ENCODE measurements at regions not wholly inside any gene's neighbourhood (a gene's known extent, or its start where the extent isn't known, plus 50 kb on each side); places are given as distances from the start of the nearest gene placed in this dataset.

DNA sequence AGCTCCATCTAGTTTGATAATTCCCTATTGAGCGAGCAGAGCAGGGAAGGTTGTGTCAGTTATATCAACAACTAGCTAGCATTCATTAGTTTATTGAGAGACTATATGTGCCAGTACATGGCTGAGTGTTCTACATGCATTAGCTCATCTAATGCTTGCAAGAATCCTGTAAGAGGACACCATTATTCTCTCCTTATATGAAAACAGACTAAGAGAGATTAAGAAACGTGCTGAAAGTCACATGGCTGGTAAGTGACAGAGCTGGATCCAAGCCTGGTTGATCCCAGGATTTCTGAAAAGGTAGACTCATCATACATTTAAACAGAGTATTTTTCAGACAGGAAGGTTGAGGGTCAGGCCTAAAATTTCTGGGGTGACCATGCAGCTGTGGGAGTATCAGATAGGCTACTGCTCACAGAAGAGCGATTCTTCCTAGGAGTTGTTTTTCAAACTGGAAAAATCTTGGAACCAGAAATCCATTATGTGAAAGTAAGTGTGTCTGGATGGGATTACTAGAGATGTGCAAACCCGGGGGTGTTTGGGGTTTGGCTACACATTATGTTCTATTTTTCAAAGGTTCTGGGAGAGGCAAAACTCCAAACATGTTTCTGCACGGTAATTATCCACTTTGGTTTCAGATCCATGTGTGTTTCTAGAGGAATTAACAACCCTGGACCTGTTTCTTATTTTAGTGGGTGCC, 213.3 kb downstream of the FAM76B start:
- TF ChIP-seq, protein P1, sequence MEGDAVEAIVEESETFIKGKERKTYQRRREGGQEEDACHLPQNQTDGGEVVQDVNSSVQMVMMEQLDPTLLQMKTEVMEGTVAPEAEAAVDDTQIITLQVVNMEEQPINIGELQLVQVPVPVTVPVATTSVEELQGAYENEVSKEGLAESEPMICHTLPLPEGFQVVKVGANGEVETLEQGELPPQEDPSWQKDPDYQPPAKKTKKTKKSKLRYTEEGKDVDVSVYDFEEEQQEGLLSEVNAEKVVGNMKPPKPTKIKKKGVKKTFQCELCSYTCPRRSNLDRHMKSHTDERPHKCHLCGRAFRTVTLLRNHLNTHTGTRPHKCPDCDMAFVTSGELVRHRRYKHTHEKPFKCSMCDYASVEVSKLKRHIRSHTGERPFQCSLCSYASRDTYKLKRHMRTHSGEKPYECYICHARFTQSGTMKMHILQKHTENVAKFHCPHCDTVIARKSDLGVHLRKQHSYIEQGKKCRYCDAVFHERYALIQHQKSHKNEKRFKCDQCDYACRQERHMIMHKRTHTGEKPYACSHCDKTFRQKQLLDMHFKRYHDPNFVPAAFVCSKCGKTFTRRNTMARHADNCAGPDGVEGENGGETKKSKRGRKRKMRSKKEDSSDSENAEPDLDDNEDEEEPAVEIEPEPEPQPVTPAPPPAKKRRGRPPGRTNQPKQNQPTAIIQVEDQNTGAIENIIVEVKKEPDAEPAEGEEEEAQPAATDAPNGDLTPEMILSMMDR (IDR thresholded peaks at IDR 0.05) = no peak
- TF ChIP-seq POLR2A (IDR thresholded peaks at IDR 0.05) = no peak
